Mucosa of descending colon (tissue), 3 donors: ENCODE measurements at regions not wholly inside any gene's neighbourhood (a gene's known extent, or its start where the extent isn't known, plus 50 kb on each side); places are given as distances from the start of the nearest gene placed in this dataset.

Experiments
- ATAC-seq: fragments of 200-7000 bp; cut with Tn5 transposase; one replicate; pipeline ENCODE4 v1.9.1; 2020; ENCODE audit warnings: mild to moderate bottlenecking, moderate library complexity
- DNase-seq, 3 donors: peaks; one replicate each; pipeline ENCODE4 v3.0.0-alpha.2; 2020
- H3K36me3 ChIP-seq: fragments of 200-600 bp; one replicate; pipeline ENCODE4 v1.8.0; 2021; ENCODE audit warnings: low read depth, mild to moderate bottlenecking
- H3K4me1 ChIP-seq: fragments of 200-600 bp; one replicate; pipeline ENCODE4 v1.8.0; 2021; ENCODE audit warnings: low read depth, mild to moderate bottlenecking
- H3K4me3 ChIP-seq: fragments of 200-600 bp; one replicate; pipeline ENCODE4 v1.8.0; 2021; ENCODE audit warnings: mild to moderate bottlenecking
- H3K9me3 ChIP-seq: fragments of 200-600 bp; one replicate; pipeline ENCODE4 v1.8.0; 2021; ENCODE audit warnings: mild to moderate bottlenecking
- CTCF ChIP-seq: fragments of 200-600 bp; IDR thresholded peaks from one replicate; pipeline ENCODE4 v1.8.0; 2022; ENCODE audit warnings: antibody characterized with exemption, mild to moderate bottlenecking
- intact Hi-C, 2 donors: fragments of 100-400 bp; cut with DNase I in 1 of 2; cut with micrococcal nuclease in 1 of 2; formaldehyde crosslinking; loops; one replicate each; pipeline versions ENCODE4 v1.11.0 to v1.11.1; 2022; cut with DNase I, micrococcal nuclease
- donor health status: DM: no; HTN: no; CAD: no; lungs with moderate emphysema.
- donor health status: DM: no; HTN: no; CAD: no.
- donor health status: DM: no; HTN: yes; CAD: no.

- H3K9me3 ChIP-seq: peaks cover 15% of the 10 kb centered on the region
- no peaks in the 10 kb centered on the region for H3K4me1 ChIP-seq
- intact Hi-C loops: no loop called here
- TF ChIP-seq CTCF: no peak
- no peak overlapping the region for H3K4me3 ChIP-seq
- ATAC-seq: no peak
- no peak for DNase-seq
- H3K36me3 ChIP-seq: no peaks in the 10 kb centered on the region
Observed at GRCh38 chr4:33722254-33722653, 2522.1 kb downstream of the ARAP2 start.

- Histone ChIP-seq H3K4me3 (no peak overlapping the region), H3K9me3 (peaks cover 15% of the 10 kb centered on the region), H3K36me3 (no peaks in the 10 kb centered on the region), H3K4me1 (no peaks in the 10 kb centered on the region)
- intact Hi-C loops: no loop called here
- DNase-seq (no peak), ATAC-seq (no peak)
- TF ChIP-seq CTCF: no peak
Observed at GRCh38 chr4:33722800-33723516, 2521.4 kb downstream of the ARAP2 start.

GRCh38 chr4:33724685-33725084 is 2519.6 kb downstream of the ARAP2 start:
- no peak for DNase-seq
- intact Hi-C loops: no loop called here
- TF ChIP-seq CTCF: no peak
- H3K4me1 ChIP-seq: no peaks in the 10 kb centered on the region
- no peak overlapping the region for H3K4me3 ChIP-seq
- H3K36me3 ChIP-seq: no peaks in the 10 kb centered on the region
- peaks cover 10% of the 10 kb centered on the region for H3K9me3 ChIP-seq
- ATAC-seq: no peak

DNA sequence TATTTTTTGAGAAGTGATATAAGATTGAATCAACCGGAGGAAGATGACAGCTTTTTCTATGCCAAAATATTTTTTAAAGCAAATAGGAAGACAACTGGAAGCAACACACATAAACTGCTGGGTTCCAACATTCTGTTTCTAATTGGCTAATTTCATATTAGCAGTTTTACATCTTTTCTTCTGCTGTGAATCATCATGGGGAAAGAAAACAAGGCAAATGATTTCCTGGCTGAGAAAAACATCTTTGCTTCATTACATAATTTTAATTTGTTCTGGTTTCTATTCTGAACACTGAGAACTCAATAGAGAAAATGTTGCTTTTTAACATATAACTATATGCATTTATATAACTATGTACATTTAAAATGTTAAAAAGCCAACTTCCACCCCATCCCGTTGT is 2518.5 kb downstream of the ARAP2 start:
- intact Hi-C loops: no loop called here
- TF ChIP-seq CTCF: no peak

GRCh38 chr4:33737726-33738125 is 2506.6 kb downstream of the ARAP2 start:
- Histone ChIP-seq H3K36me3 (no peaks in the 10 kb centered on the region), H3K4me1 (no peaks in the 10 kb centered on the region), H3K9me3 (peaks cover 13% of the 10 kb centered on the region), H3K4me3 (no peak overlapping the region)
- ATAC-seq (no peak), DNase-seq (no peak)
- intact Hi-C loops: no loop called here
- no peak for TF ChIP-seq CTCF

More for the DNA sequence above, 2518.5 kb downstream of the ARAP2 start:
- DNase-seq (no peak), ATAC-seq (no peak)
- Histone ChIP-seq H3K9me3 (peaks cover 10% of the 10 kb centered on the region), H3K36me3 (no peaks in the 10 kb centered on the region), H3K4me3 (no peak overlapping the region), H3K4me1 (no peaks in the 10 kb centered on the region)
